Endodermal cell (in vitro differentiated cells): ENCODE measurements at regions not wholly inside any gene's neighbourhood (a gene's known extent, or its start where the extent isn't known, plus 50 kb on each side); places are given as distances from the start of the nearest gene placed in this dataset.

ENCODE experiments used
- DNase-seq: peaks from one replicate; pipeline ENCODE4 v3.0.0-alpha.2; 2017
- H3K27ac ChIP-seq: 2 replicates; pipeline ENCODE4 v1.5.1; 2013; ENCODE audit warnings: mild to moderate bottlenecking, low read depth, low read length, moderate library complexity
- H3K27me3 ChIP-seq: 2 replicates; pipeline ENCODE4 v1.6.1; 2013; ENCODE audit warnings: mild to moderate bottlenecking, low read length, moderate library complexity; ENCODE audit not compliant: insufficient read depth, control insufficient read depth, poor library complexity, severe bottlenecking
- H3K36me3 ChIP-seq: 2 replicates; pipeline ENCODE4 v1.7.0; 2013; ENCODE audit warnings: mild to moderate bottlenecking, low read length, moderate library complexity; ENCODE audit not compliant: control insufficient read depth, insufficient read depth
- H3K4me1 ChIP-seq: one replicate; pipeline ENCODE4 v1.7.0; 2013; ENCODE audit warnings: low read length; ENCODE audit not compliant: control insufficient read depth, insufficient read depth
- H3K4me3 ChIP-seq: 2 replicates; pipeline ENCODE4 v1.5.1; 2013; ENCODE audit warnings: mild to moderate bottlenecking, low read length, moderate library complexity
- H3K9ac ChIP-seq: 2 replicates; pipeline ENCODE4 v1.6.1; 2013; ENCODE audit warnings: mild to moderate bottlenecking, low read length, moderate library complexity; ENCODE audit not compliant: poor library complexity, severe bottlenecking; ENCODE audit errors: extremely low read depth
- H3K9me3 ChIP-seq: 2 replicates; pipeline ENCODE4 v1.6.1; 2013; ENCODE audit warnings: mild to moderate bottlenecking, low read length, moderate library complexity; ENCODE audit not compliant: control insufficient read depth
- H3K27ac Mint-ChIP-seq: 2 replicates; pipeline ENCODE4 v1.8.0; 2020; ENCODE audit warnings: mixed read lengths
- H3K27me3 Mint-ChIP-seq: 2 replicates; pipeline ENCODE4 v1.8.0; 2021; ENCODE audit warnings: mild to moderate bottlenecking, mixed read lengths; ENCODE audit not compliant: insufficient read depth
- H3K36me3 Mint-ChIP-seq: 2 replicates; pipeline ENCODE4 v1.8.0; 2020; ENCODE audit warnings: low read depth, mixed read lengths
- H3K4me1 Mint-ChIP-seq: 2 replicates; pipeline ENCODE4 v1.8.0; 2020; ENCODE audit warnings: mixed read lengths
- H3K4me3 Mint-ChIP-seq: 2 replicates; pipeline ENCODE4 v1.8.0; 2020; ENCODE audit warnings: mild to moderate bottlenecking, moderate library complexity, mixed read lengths
- H3K9me3 Mint-ChIP-seq: 2 replicates; pipeline ENCODE4 v1.8.0; 2020; ENCODE audit warnings: mild to moderate bottlenecking, mixed read lengths
- CTCF ChIP-seq: fragments of 200-600 bp; sonication (generic); conservative IDR thresholded peaks from 2 replicates; pipeline ENCODE4 v1.5.0; 2021; ENCODE audit warnings: antibody characterized with exemption, mild to moderate bottlenecking
- WGBS, 2 experiments: methylation state at CpG; one replicate each; pipeline versions ENCODE4 v1.1.5 to v1.1.7; 2013; ENCODE audit warnings: missing lambda C conversion rate in 2 of 2, mixed read lengths in 1 of 2; ENCODE audit not compliant: insufficient coverage in 1 of 2, insufficient read length in 1 of 2; 5-methylcytosine and 5-hydroxymethylcytosine counted together

DNA sequence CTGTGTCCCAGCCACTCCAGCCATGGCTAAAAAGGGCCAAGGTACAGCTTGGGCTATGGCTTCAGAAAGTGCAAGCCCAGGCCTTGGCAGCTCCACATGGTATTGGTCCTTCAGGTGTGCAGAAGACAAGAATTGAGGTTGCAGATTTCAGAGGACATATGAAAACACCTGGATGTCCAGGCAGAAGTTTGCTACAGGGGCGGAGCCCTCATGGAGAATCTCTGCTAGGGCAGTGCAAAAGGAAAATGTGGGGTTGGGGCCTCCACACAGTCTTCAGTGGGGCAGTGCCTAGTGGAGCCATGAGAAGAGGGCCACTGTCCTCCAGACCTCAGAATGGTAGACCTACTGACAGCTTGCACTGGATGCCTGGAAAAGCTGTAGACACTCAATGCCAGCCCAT is 1074.1 kb downstream of the JRKL start:
- Mint-ChIP-seq H3K27me3 (no peaks in the 10 kb centered on the region), H3K4me3 (no peak overlapping the region), H3K27ac (no peak overlapping the region), H3K36me3 (peaks cover 47% of the 10 kb centered on the region), H3K9me3 (peaks cover 76% of the 10 kb centered on the region), H3K4me1 (no peaks in the 10 kb centered on the region)
- H3K9me3 ChIP-seq = peaks cover 67% of the 10 kb centered on the region
- WGBS, 2 experiments = 38 to 46% methylated on average over 1 of the region's 1 CpG
- peak overlapping the region; percentile 7 for H3K4me3 ChIP-seq
- H3K27me3 ChIP-seq = no peaks in the 10 kb centered on the region
- DNase-seq = no peak
- H3K27ac ChIP-seq = no peak overlapping the region
- no peaks in the 10 kb centered on the region for H3K4me1 ChIP-seq
- no peak overlapping the region for H3K9ac ChIP-seq
- TF ChIP-seq CTCF = no peak
- no peaks in the 10 kb centered on the region for H3K36me3 ChIP-seq

- H3K4me3 ChIP-seq = peak overlapping the region; percentile 19
- peaks cover 66% of the 10 kb centered on the region for H3K9me3 ChIP-seq
- no peak for TF ChIP-seq CTCF
- Mint-ChIP-seq H3K27me3 (no peaks in the 10 kb centered on the region), H3K9me3 (peaks cover 50% of the 10 kb centered on the region), H3K4me1 (no peaks in the 10 kb centered on the region), H3K36me3 (peaks cover 43% of the 10 kb centered on the region), H3K4me3 (no peak overlapping the region), H3K27ac (no peak overlapping the region)
- no peak overlapping the region for H3K9ac ChIP-seq
- no peaks in the 10 kb centered on the region for H3K4me1 ChIP-seq
- no peaks in the 10 kb centered on the region for H3K36me3 ChIP-seq
- 91% methylated on average over 1 of the region's 1 CpG; no CpG with 5 or more reads in 1 of the 2 experiments for WGBS, 2 experiments
- no peak for DNase-seq
- no peaks in the 10 kb centered on the region for H3K27me3 ChIP-seq
- H3K27ac ChIP-seq = no peak overlapping the region
These were observed 1081.7 kb downstream of the JRKL start for GRCh38 chr11:97471480-97471879.

- H3K4me3 Mint-ChIP-seq = no peak overlapping the region
- Histone ChIP-seq H3K36me3 (no peaks in the 10 kb centered on the region), H3K9ac (no peak overlapping the region), H3K4me1 (no peaks in the 10 kb centered on the region), H3K4me3 (no peak overlapping the region), H3K27ac (no peak overlapping the region), H3K27me3 (no peaks in the 10 kb centered on the region), H3K9me3 (peaks cover 45% of the 10 kb centered on the region)
- H3K4me1 Mint-ChIP-seq = peaks cover 9% of the 10 kb centered on the region
- TF ChIP-seq CTCF = no peak
- 80 to 82% methylated on average over 1 to 2 of the region's 3 CpGs for WGBS, 2 experiments
- H3K27me3 Mint-ChIP-seq = no peaks in the 10 kb centered on the region
- no peak overlapping the region for H3K27ac Mint-ChIP-seq
- peaks cover 32% of the 10 kb centered on the region for H3K9me3 Mint-ChIP-seq
- peaks cover 15% of the 10 kb centered on the region for H3K36me3 Mint-ChIP-seq
- no peak for DNase-seq
These were observed 1097.6 kb downstream of the JRKL start for GRCh38 chr11:97487387-97487786.
